WTC11 (cell line): ENCODE measurements at regions not wholly inside any gene's neighbourhood (a gene's known extent, or its start where the extent isn't known, plus 50 kb on each side); places are given as distances from the start of the nearest gene placed in this dataset.

Experiments used
- ATAC-seq: fragments of 200-7000 bp; cut with Tn5 transposase; 2 replicates; pipeline ENCODE4 v1.10.0; 2021; ENCODE audit warnings: mild to moderate bottlenecking, moderate library complexity
- CTCF ChIA-PET: fragments of 300-600 bp; sonication (Branson Sonifier 250); formaldehyde crosslinking; loops from one replicate; lab custom pipeline; 2021; ENCODE audit warnings: antibody characterized with exemption; lab: Charles Lee
- POLR2A ChIA-PET: fragments of 350-600 bp; sonication (Branson Sonifier 250); formaldehyde crosslinking; loops from one replicate; lab custom pipeline; 2021; ENCODE audit warnings: antibody characterized with exemption; lab: Charles Lee
- DNase-seq: peaks from one replicate; pipeline ENCODE4 v3.0.0; 2021; ENCODE audit warnings: low spot score
- H3K27ac Mint-ChIP-seq: 2 replicates; pipeline ENCODE4 v1.8.0; 2021; ENCODE audit warnings: mixed read lengths
- H3K27me3 Mint-ChIP-seq: 2 replicates; pipeline ENCODE4 v1.8.0; 2021; ENCODE audit warnings: low read depth, mild to moderate bottlenecking, moderate library complexity, mixed read lengths
- H3K36me3 Mint-ChIP-seq: 2 replicates; pipeline ENCODE4 v1.8.0; 2021; ENCODE audit warnings: mixed read lengths
- H3K4me1 Mint-ChIP-seq: 2 replicates; pipeline ENCODE4 v1.8.0; 2022; ENCODE audit warnings: mixed read lengths
- H3K4me3 Mint-ChIP-seq: 2 replicates; pipeline ENCODE4 v1.8.0; 2021; ENCODE audit warnings: mild to moderate bottlenecking, moderate library complexity, mixed read lengths
- H3K9me3 Mint-ChIP-seq: 2 replicates; pipeline ENCODE4 v1.8.0; 2021; ENCODE audit warnings: mixed read lengths
- CBFB ChIP-seq: sonication (generic); formaldehyde crosslinking; IDR thresholded peaks from 2 replicates; pipeline ENCODE4 v1.8.1; 2022; ENCODE audit warnings: mild to moderate bottlenecking, low read depth, missing genetic modification reagents
- CREB1 ChIP-seq: sonication (generic); formaldehyde crosslinking; IDR thresholded peaks from 2 replicates; pipeline ENCODE4 v1.8.0; 2023; ENCODE audit warnings: mild to moderate bottlenecking, missing genetic modification reagents
- CTCF ChIP-seq: fragments of 200-600 bp; IDR thresholded peaks from 2 replicates; pipeline ENCODE4 v1.8.0; 2022; ENCODE audit warnings: antibody characterized with exemption
- ESRRA ChIP-seq: sonication (generic); formaldehyde crosslinking; IDR thresholded peaks from 2 replicates; pipeline ENCODE4 v1.8.1; 2022; ENCODE audit warnings: mild to moderate bottlenecking, missing genetic modification reagents, borderline replicate concordance
- GRHL2 ChIP-seq: fragments of 250-450 bp; sonication (Bioruptor Pico); IDR thresholded peaks from 2 replicates; pipeline ENCODE4 v1.8.0; 2022; ENCODE audit warnings: mild to moderate bottlenecking, moderate library complexity; ENCODE audit not compliant: insufficient replicate concordance, severe bottlenecking
- KAT7 ChIP-seq: sonication (generic); formaldehyde crosslinking; IDR thresholded peaks from 2 replicates; pipeline ENCODE4 v1.8.1; 2023; ENCODE audit warnings: missing genetic modification reagents, mild to moderate bottlenecking, borderline replicate concordance
- MLX ChIP-seq: sonication (generic); formaldehyde crosslinking; IDR thresholded peaks from 2 replicates; pipeline ENCODE4 v1.8.1; 2023; ENCODE audit warnings: mild to moderate bottlenecking, missing genetic modification reagents, moderate library complexity
- NR1H2 ChIP-seq: sonication (generic); formaldehyde crosslinking; IDR thresholded peaks from 2 replicates; pipeline ENCODE4 v1.9.0; 2021; ENCODE audit warnings: mild to moderate bottlenecking, moderate library complexity, missing genetic modification reagents
- NR3C1 ChIP-seq: sonication (generic); formaldehyde crosslinking; conservative IDR thresholded peaks from 2 replicates; pipeline ENCODE4 v1.8.1; 2023; ENCODE audit warnings: low read depth, mild to moderate bottlenecking, missing genetic modification reagents
- OVOL2 ChIP-seq: fragments of 250-450 bp; sonication (Bioruptor Pico); IDR thresholded peaks from 2 replicates; pipeline ENCODE4 v1.9.0; 2021; ENCODE audit warnings: mild to moderate bottlenecking, borderline replicate concordance
- PREB ChIP-seq: sonication (generic); formaldehyde crosslinking; IDR thresholded peaks from 2 replicates; pipeline ENCODE4 v1.8.1; 2022; ENCODE audit warnings: mild to moderate bottlenecking, missing genetic modification reagents, moderate library complexity, borderline replicate concordance
- PRRX2 ChIP-seq: fragments of 250-450 bp; sonication (Bioruptor Pico); IDR thresholded peaks from 2 replicates; pipeline ENCODE4 v1.8.0; 2021; ENCODE audit warnings: mild to moderate bottlenecking
- SMAD3 ChIP-seq: sonication (generic); formaldehyde crosslinking; IDR thresholded peaks from 2 replicates; pipeline ENCODE4 v1.8.0; 2022; ENCODE audit warnings: missing genetic modification reagents, mild to moderate bottlenecking, borderline replicate concordance
- ZNF121 ChIP-seq: sonication (generic); formaldehyde crosslinking; IDR thresholded peaks from 2 replicates; pipeline ENCODE4 v1.8.0; 2023; ENCODE audit warnings: missing genetic modification reagents
- ZNF219 ChIP-seq: sonication (generic); formaldehyde crosslinking; IDR thresholded peaks from 2 replicates; pipeline ENCODE4 v1.8.0; 2023; ENCODE audit warnings: missing genetic modification reagents, mild to moderate bottlenecking, borderline replicate concordance
- ZNF317 ChIP-seq: sonication (generic); formaldehyde crosslinking; IDR thresholded peaks from 2 replicates; pipeline ENCODE4 v1.8.1; 2023; ENCODE audit warnings: low read depth, mild to moderate bottlenecking, moderate library complexity, missing genetic modification reagents, borderline replicate concordance
- ZNF396 ChIP-seq: fragments of 250-450 bp; sonication (Bioruptor Pico); IDR thresholded peaks from 2 replicates; pipeline ENCODE4 v1.8.0; 2021; ENCODE audit warnings: mild to moderate bottlenecking, moderate library complexity, borderline replicate concordance
- ZNF423 ChIP-seq: fragments of 250-450 bp; sonication (Bioruptor Pico); IDR thresholded peaks from 2 replicates; pipeline ENCODE4 v2.1.2; 2022; ENCODE audit warnings: mild to moderate bottlenecking, moderate library complexity
- TF ChIP-seq, protein P1 (sequence below): sonication (generic); formaldehyde crosslinking; IDR thresholded peaks from 2 replicates; pipeline ENCODE4 v1.8.0; 2023; ENCODE audit warnings: mild to moderate bottlenecking, missing genetic modification reagents
- TF ChIP-seq, protein P2 (sequence below): sonication (generic); formaldehyde crosslinking; IDR thresholded peaks from 2 replicates; pipeline ENCODE4 v1.8.0; 2022; ENCODE audit warnings: mild to moderate bottlenecking, missing genetic modification reagents

DNA sequence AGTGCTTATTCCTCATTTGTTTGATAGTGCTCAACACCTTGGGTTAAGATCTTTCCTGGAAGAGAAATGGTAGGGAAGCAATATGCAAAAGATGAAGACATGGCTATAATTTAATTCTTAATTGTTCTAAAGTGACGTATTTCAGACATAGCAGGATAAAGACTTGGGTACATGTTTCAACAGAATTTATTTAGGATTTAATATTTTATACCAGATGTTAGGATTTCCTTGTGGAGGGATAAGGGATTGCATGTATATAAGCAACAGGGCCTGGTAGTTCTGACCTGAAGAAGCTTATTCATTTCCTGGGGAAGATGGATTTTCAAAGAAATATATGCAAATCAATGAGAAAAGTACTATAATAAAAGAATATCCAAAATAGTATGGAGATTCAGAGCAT lies 163.8 kb downstream of the FAT3 start:
- no peak for ATAC-seq
- H3K4me1 Mint-ChIP-seq: peaks cover 43% of the 10 kb centered on the region

GRCh38 chr11:92390783-92391182 lies 166.2 kb downstream of the FAT3 start:
- ATAC-seq: no peak
- Mint-ChIP-seq H3K9me3 (no peaks in the 10 kb centered on the region), H3K4me3 (no peak overlapping the region), H3K4me1 (peaks cover 27% of the 10 kb centered on the region), H3K27ac (no peak overlapping the region), H3K36me3 (no peaks in the 10 kb centered on the region), H3K27me3 (no peaks in the 10 kb centered on the region)
- CTCF ChIA-PET: interaction anchor here (1.1 kb wide), 1 partner anchor 50 kb away, joined by 3 read pairs; no protein-coding TSS in a partner anchor
- no peak for DNase-seq
- TF ChIP-seq ZNF396 (CRISPR knock-in tag): no peak
- no peak for TF ChIP-seq ZNF219
- TF ChIP-seq MLX: no peak
- no peak for TF ChIP-seq GRHL2 (CRISPR knock-in tag)
- TF ChIP-seq ESRRA (CRISPR knock-in tag): no peak
- TF ChIP-seq ZNF317 (CRISPR knock-in tag): no peak
- no peak for TF ChIP-seq CREB1 (CRISPR knock-in tag)
- TF ChIP-seq ZNF423 (CRISPR knock-in tag): no peak
- TF ChIP-seq PRRX2 (CRISPR knock-in tag): no peak
- TF ChIP-seq ZNF121 (CRISPR knock-in tag): no peak
- TF ChIP-seq KAT7: no peak
- TF ChIP-seq CBFB (CRISPR knock-in tag): no peak
- TF ChIP-seq OVOL2 (CRISPR knock-in tag): no peak
- TF ChIP-seq, protein P1, sequence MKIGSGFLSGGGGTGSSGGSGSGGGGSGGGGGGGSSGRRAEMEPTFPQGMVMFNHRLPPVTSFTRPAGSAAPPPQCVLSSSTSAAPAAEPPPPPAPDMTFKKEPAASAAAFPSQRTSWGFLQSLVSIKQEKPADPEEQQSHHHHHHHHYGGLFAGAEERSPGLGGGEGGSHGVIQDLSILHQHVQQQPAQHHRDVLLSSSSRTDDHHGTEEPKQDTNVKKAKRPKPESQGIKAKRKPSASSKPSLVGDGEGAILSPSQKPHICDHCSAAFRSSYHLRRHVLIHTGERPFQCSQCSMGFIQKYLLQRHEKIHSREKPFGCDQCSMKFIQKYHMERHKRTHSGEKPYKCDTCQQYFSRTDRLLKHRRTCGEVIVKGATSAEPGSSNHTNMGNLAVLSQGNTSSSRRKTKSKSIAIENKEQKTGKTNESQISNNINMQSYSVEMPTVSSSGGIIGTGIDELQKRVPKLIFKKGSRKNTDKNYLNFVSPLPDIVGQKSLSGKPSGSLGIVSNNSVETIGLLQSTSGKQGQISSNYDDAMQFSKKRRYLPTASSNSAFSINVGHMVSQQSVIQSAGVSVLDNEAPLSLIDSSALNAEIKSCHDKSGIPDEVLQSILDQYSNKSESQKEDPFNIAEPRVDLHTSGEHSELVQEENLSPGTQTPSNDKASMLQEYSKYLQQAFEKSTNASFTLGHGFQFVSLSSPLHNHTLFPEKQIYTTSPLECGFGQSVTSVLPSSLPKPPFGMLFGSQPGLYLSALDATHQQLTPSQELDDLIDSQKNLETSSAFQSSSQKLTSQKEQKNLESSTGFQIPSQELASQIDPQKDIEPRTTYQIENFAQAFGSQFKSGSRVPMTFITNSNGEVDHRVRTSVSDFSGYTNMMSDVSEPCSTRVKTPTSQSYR (CRISPR knock-in tag): no peak
- TF ChIP-seq NR3C1 (CRISPR knock-in tag): no peak
- no peak for TF ChIP-seq PREB (CRISPR knock-in tag)
- TF ChIP-seq NR1H2 (CRISPR knock-in tag): no peak
- no peak for TF ChIP-seq SMAD3 (CRISPR knock-in tag)
- POLR2A ChIA-PET: no interaction called here

More for the DNA sequence above, 163.8 kb downstream of the FAT3 start:
- H3K9me3 Mint-ChIP-seq: no peaks in the 10 kb centered on the region
- ChIA-PET POLR2A (no interaction called here), CTCF (interaction anchor here (0.6 to 2.0 kb wide), 16 partner anchors 9 to 251 kb away, joined by 3 to 15 read pairs (median 4); no protein-coding TSS in a partner anchor)
- peak; percentile 37 for TF ChIP-seq CTCF
- TF ChIP-seq, protein P2, sequence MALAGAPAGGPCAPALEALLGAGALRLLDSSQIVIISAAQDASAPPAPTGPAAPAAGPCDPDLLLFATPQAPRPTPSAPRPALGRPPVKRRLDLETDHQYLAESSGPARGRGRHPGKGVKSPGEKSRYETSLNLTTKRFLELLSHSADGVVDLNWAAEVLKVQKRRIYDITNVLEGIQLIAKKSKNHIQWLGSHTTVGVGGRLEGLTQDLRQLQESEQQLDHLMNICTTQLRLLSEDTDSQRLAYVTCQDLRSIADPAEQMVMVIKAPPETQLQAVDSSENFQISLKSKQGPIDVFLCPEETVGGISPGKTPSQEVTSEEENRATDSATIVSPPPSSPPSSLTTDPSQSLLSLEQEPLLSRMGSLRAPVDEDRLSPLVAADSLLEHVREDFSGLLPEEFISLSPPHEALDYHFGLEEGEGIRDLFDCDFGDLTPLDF (CRISPR knock-in tag): no peak
- H3K27me3 Mint-ChIP-seq: no peaks in the 10 kb centered on the region
- no peak overlapping the region for H3K4me3 Mint-ChIP-seq
- no peak for DNase-seq
- no peak overlapping the region for H3K27ac Mint-ChIP-seq
- H3K36me3 Mint-ChIP-seq: no peaks in the 10 kb centered on the region
